Astrocyte (in vitro differentiated cells and primary cell): ENCODE measurements at regions not wholly inside any gene's neighbourhood (a gene's known extent, or its start where the extent isn't known, plus 50 kb on each side); places are given as distances from the start of the nearest gene placed in this dataset.

Experiments used
- DNase-seq: peaks from one replicate; pipeline ENCODE4 v3.0.0-alpha.2; 2010; ENCODE audit warnings: low read depth
- FAIRE-seq: peaks from 2 replicates; lab custom pipeline; 2011; peaks lifted over from hg19 to GRCh38; lab: Jason Lieb, UNC
- H2AFZ ChIP-seq: 2 replicates; pipeline ENCODE4 v1.6.0; 2012; ENCODE audit warnings: low read depth, low read length, inconsistent platforms
- H3K27ac ChIP-seq: 2 replicates; pipeline ENCODE4 v1.5.1; 2011; ENCODE audit warnings: low read depth, low read length, inconsistent platforms
- H3K27me3 ChIP-seq: 2 replicates; pipeline ENCODE4 v1.6.0; 2011; ENCODE audit warnings: low read length, inconsistent platforms; ENCODE audit not compliant: insufficient read depth
- H3K36me3 ChIP-seq: 2 replicates; pipeline ENCODE4 v1.5.1; 2011; ENCODE audit warnings: low read length, inconsistent platforms; ENCODE audit not compliant: insufficient read depth
- H3K4me1 ChIP-seq: 2 replicates; pipeline ENCODE4 v1.5.1; 2011; ENCODE audit warnings: low read length, inconsistent platforms; ENCODE audit not compliant: insufficient read depth
- H3K4me2 ChIP-seq: 2 replicates; pipeline ENCODE4 v1.6.0; 2012; ENCODE audit warnings: low read length, inconsistent platforms
- H3K4me3 ChIP-seq: 2 replicates; pipeline ENCODE4 v1.5.1; 2011; ENCODE audit warnings: low read depth, mild to moderate bottlenecking, low read length, inconsistent platforms; ENCODE audit not compliant: insufficient read depth
- H3K79me2 ChIP-seq: 2 replicates; pipeline ENCODE4 v1.6.0; 2012; ENCODE audit warnings: mild to moderate bottlenecking, low read length, inconsistent platforms; ENCODE audit not compliant: insufficient read depth
- H3K9ac ChIP-seq: 2 replicates; pipeline ENCODE4 v1.6.0; 2012; ENCODE audit warnings: mild to moderate bottlenecking, low read length, inconsistent platforms
- H3K9me3 ChIP-seq: 2 replicates; pipeline ENCODE4 v1.5.1; 2012; ENCODE audit warnings: low read depth, mild to moderate bottlenecking, low read length, inconsistent platforms; ENCODE audit not compliant: insufficient read depth
- H4K20me1 ChIP-seq: 2 replicates; pipeline ENCODE4 v1.6.0; 2012; ENCODE audit warnings: low read length, inconsistent platforms; ENCODE audit not compliant: insufficient read depth
- H3K27ac Mint-ChIP-seq: one replicate; pipeline ENCODE4 v1.8.0; 2021; ENCODE audit warnings: mild to moderate bottlenecking, mixed read lengths; ENCODE audit not compliant: unreplicated experiment
- H3K27me3 Mint-ChIP-seq: one replicate; pipeline ENCODE4 v1.8.0; 2021; ENCODE audit warnings: low read depth, mixed read lengths; ENCODE audit not compliant: unreplicated experiment
- H3K36me3 Mint-ChIP-seq: one replicate; pipeline ENCODE4 v1.8.0; 2021; ENCODE audit warnings: low read depth, mixed read lengths; ENCODE audit not compliant: unreplicated experiment
- H3K4me1 Mint-ChIP-seq: one replicate; pipeline ENCODE4 v1.8.0; 2021; ENCODE audit warnings: low read depth, mixed read lengths; ENCODE audit not compliant: unreplicated experiment
- H3K4me3 Mint-ChIP-seq: one replicate; pipeline ENCODE4 v1.8.0; 2021; ENCODE audit warnings: mild to moderate bottlenecking, moderate library complexity, mixed read lengths; ENCODE audit not compliant: unreplicated experiment
- H3K9me3 Mint-ChIP-seq: one replicate; pipeline ENCODE4 v1.8.0; 2021; ENCODE audit warnings: mild to moderate bottlenecking, mixed read lengths; ENCODE audit not compliant: unreplicated experiment
- CTCF ChIP-seq: IDR thresholded peaks from 2 replicates; pipeline ENCODE4 v1.5.1; 2011; ENCODE audit warnings: low read depth, mild to moderate bottlenecking, inconsistent platforms, low read length, moderate library complexity; ENCODE audit not compliant: insufficient read depth
- EZH2 ChIP-seq: IDR thresholded peaks from 2 replicates; pipeline ENCODE4 v1.6.1; 2012; ENCODE audit warnings: mild to moderate bottlenecking, low read length, inconsistent platforms; ENCODE audit not compliant: insufficient read depth

- H3K27me3 Mint-ChIP-seq = no peaks in the 10 kb centered on the region
- no peak for FAIRE-seq
- H3K36me3 ChIP-seq = no peaks in the 10 kb centered on the region
- H3K4me1 ChIP-seq = no peaks in the 10 kb centered on the region
- H3K9me3 ChIP-seq = no peaks in the 10 kb centered on the region
- no peak overlapping the region for H3K9ac ChIP-seq
- H4K20me1 ChIP-seq = no peaks in the 10 kb centered on the region
- TF ChIP-seq EZH2 (no peak), CTCF (no peak)
- no peak overlapping the region for H2AFZ ChIP-seq
- H3K9me3 Mint-ChIP-seq = no peaks in the 10 kb centered on the region
- H3K4me1 Mint-ChIP-seq = no peaks in the 10 kb centered on the region
- DNase-seq = no peak
- H3K79me2 ChIP-seq = no peaks in the 10 kb centered on the region
- no peak overlapping the region for H3K4me2 ChIP-seq
- H3K27me3 ChIP-seq = no peaks in the 10 kb centered on the region
- H3K27ac Mint-ChIP-seq = no peak overlapping the region
- H3K4me3 Mint-ChIP-seq = no peak overlapping the region
- no peaks in the 10 kb centered on the region for H3K36me3 Mint-ChIP-seq
- H3K27ac ChIP-seq = no peak overlapping the region
- no peak overlapping the region for H3K4me3 ChIP-seq
Measured at GRCh38 chr6:48782225-48782624, 671.2 kb upstream of the PTCHD4 start.

GRCh38 chr6:48777411-48777810, 666.4 kb upstream of the PTCHD4 start:
- no peak overlapping the region for H3K27ac Mint-ChIP-seq
- Histone ChIP-seq H3K27me3 (no peaks in the 10 kb centered on the region), H4K20me1 (no peaks in the 10 kb centered on the region), H3K4me2 (no peak overlapping the region), H3K4me1 (no peaks in the 10 kb centered on the region), H3K36me3 (no peaks in the 10 kb centered on the region), H3K9me3 (no peaks in the 10 kb centered on the region), H3K27ac (no peak overlapping the region), H3K79me2 (no peaks in the 10 kb centered on the region), H2AFZ (no peak overlapping the region), H3K9ac (no peak overlapping the region), H3K4me3 (no peak overlapping the region)
- DNase-seq = no peak
- peaks cover 5% of the 10 kb centered on the region for H3K4me1 Mint-ChIP-seq
- H3K4me3 Mint-ChIP-seq = no peak overlapping the region
- no peaks in the 10 kb centered on the region for H3K27me3 Mint-ChIP-seq
- no peaks in the 10 kb centered on the region for H3K36me3 Mint-ChIP-seq
- no peaks in the 10 kb centered on the region for H3K9me3 Mint-ChIP-seq
- TF ChIP-seq EZH2 = no peak
- TF ChIP-seq CTCF = no peak
- no peak for FAIRE-seq

- no peaks in the 10 kb centered on the region for H3K27me3 ChIP-seq
- no peak overlapping the region for H2AFZ ChIP-seq
- Mint-ChIP-seq H3K36me3 (no peaks in the 10 kb centered on the region), H3K4me3 (no peak overlapping the region), H3K27ac (no peak overlapping the region), H3K27me3 (no peaks in the 10 kb centered on the region), H3K4me1 (peaks cover 5% of the 10 kb centered on the region), H3K9me3 (no peaks in the 10 kb centered on the region)
- H3K4me1 ChIP-seq = no peaks in the 10 kb centered on the region
- TF ChIP-seq CTCF = no peak
- no peak for TF ChIP-seq EZH2
- H3K9me3 ChIP-seq = no peaks in the 10 kb centered on the region
- H4K20me1 ChIP-seq = no peaks in the 10 kb centered on the region
- peak; percentile 34 for FAIRE-seq
- H3K36me3 ChIP-seq = no peaks in the 10 kb centered on the region
- H3K4me2 ChIP-seq = peak overlapping the region; percentile 11
- H3K4me3 ChIP-seq = no peak overlapping the region
- peak; percentile 58 for DNase-seq
- no peak overlapping the region for H3K27ac ChIP-seq
- H3K79me2 ChIP-seq = no peaks in the 10 kb centered on the region
- no peak overlapping the region for H3K9ac ChIP-seq
Measured at GRCh38 chr6:48775157-48775556, 664.2 kb upstream of the PTCHD4 start.
